OCI-LY3 (cell line): ENCODE measurements at regions not wholly inside any gene's neighbourhood (a gene's known extent, or its start where the extent isn't known, plus 50 kb on each side); places are given as distances from the start of the nearest gene placed in this dataset.

ENCODE experiments used
- H2AFZ ChIP-seq: fragments of 200-600, 300-600 bp; shearing (Covaris generic); 2 replicates; pipeline ENCODE4 v1.6.0; 2014; ENCODE audit warnings: antibody characterized with exemption, low read depth, low read length
- H3K27ac ChIP-seq: fragments of 200-600, 300-600 bp; sonication (generic); 2 replicates; pipeline ENCODE4 v1.5.1; 2014; ENCODE audit warnings: mild to moderate bottlenecking, low read length, moderate library complexity, mixed read lengths
- H3K27me3 ChIP-seq: fragments of 200-600, 300-600 bp; sonication (generic); 2 replicates; pipeline ENCODE4 v1.6.1; 2014; ENCODE audit warnings: low read depth, low read length, mixed read lengths
- H3K36me3 ChIP-seq: fragments of 200-600, 300-600 bp; sonication (generic); replicated peaks from 2 replicates; pipeline ENCODE3; 2014; ENCODE audit warnings: low read depth, low read length, mixed read lengths
- H3K4me1 ChIP-seq: fragments of 300-600, 200-600 bp; sonication (generic); 2 replicates; pipeline ENCODE4 v1.6.1; 2014; ENCODE audit warnings: low read length, mixed read lengths
- H3K4me2 ChIP-seq: fragments of 200-600, 300-600 bp; sonication (generic); 2 replicates; pipeline ENCODE4 v1.6.1; 2014; ENCODE audit warnings: low read length, mixed read lengths
- H3K4me3 ChIP-seq: fragments of 300-600, 200-600 bp; sonication (generic); 2 replicates; pipeline ENCODE4 v1.5.1; 2014; ENCODE audit warnings: antibody characterized with exemption, mild to moderate bottlenecking, low read length, moderate library complexity
- H3K79me2 ChIP-seq: fragments of 300-600, 200-600 bp; shearing (Covaris generic); 2 replicates; pipeline ENCODE4 v1.6.1; 2014; ENCODE audit warnings: mild to moderate bottlenecking, low read length, mixed read lengths
- H3K9ac ChIP-seq: fragments of 300-600, 200-600 bp; shearing (Covaris generic); 2 replicates; pipeline ENCODE4 v1.6.0; 2014; ENCODE audit warnings: mild to moderate bottlenecking, low read length, moderate library complexity
- H3K9me3 ChIP-seq: fragments of 200-600, 300-600 bp; shearing (Covaris generic); 2 replicates; pipeline ENCODE4 v1.6.1; 2014; ENCODE audit warnings: low read length, mixed read lengths; ENCODE audit not compliant: insufficient read depth
- H4K20me1 ChIP-seq: fragments of 200-600, 300-600 bp; sonication (generic); 2 replicates; pipeline ENCODE4 v1.6.1; 2016; ENCODE audit warnings: low read length, mixed read lengths; ENCODE audit not compliant: insufficient read depth
- CTCF ChIP-seq: fragments of 200-600, 300-600 bp; sonication (generic); IDR thresholded peaks from 2 replicates; pipeline ENCODE4 v1.5.1; 2014; ENCODE audit warnings: antibody characterized with exemption, low read length, low read depth
- EZH2phosphoT487 ChIP-seq: fragments of 200-600 bp; shearing (Covaris generic); IDR thresholded peaks from 2 replicates; pipeline ENCODE4 v1.6.1; 2018; ENCODE audit warnings: antibody characterized with exemption, mixed run types, low read depth

DNA sequence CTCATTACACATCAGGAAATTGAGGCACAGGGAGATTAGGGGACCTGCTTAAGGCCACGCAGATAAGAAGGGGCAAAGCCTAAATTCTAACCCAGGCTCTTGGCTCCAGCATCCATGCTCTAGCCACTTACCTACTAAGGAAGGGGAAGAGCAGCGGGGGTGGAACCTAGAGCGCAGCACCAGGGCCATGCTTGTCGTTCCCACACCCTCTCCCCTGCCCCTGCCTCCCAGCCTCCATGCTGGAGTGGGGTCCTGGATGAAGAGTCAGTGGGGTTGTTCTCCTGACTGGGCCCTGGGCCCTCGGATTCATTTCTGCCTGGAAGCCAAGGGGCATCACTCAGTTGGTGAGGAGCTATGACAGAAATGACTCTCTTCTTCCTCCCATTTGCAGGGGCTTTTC lies 133.3 kb downstream of the FOXD2 start:
- Histone ChIP-seq H3K4me3 (no peak overlapping the region), H2AFZ (no peak overlapping the region), H3K27ac (no peak overlapping the region), H3K36me3 (no peaks in the 10 kb centered on the region), H3K27me3 (no peaks in the 10 kb centered on the region), H3K9ac (no peak overlapping the region), H3K4me2 (no peak overlapping the region), H3K79me2 (no peaks in the 10 kb centered on the region), H4K20me1 (no peaks in the 10 kb centered on the region), H3K9me3 (no peaks in the 10 kb centered on the region), H3K4me1 (no peaks in the 10 kb centered on the region)
- TF ChIP-seq CTCF: no peak
- no peak for TF ChIP-seq EZH2phosphoT487

- Histone ChIP-seq H3K9me3 (no peaks in the 10 kb centered on the region), H4K20me1 (no peaks in the 10 kb centered on the region), H3K9ac (no peak overlapping the region), H3K4me2 (no peak overlapping the region), H3K4me3 (no peak overlapping the region), H3K36me3 (no peaks in the 10 kb centered on the region), H2AFZ (no peak overlapping the region), H3K79me2 (no peaks in the 10 kb centered on the region), H3K4me1 (no peaks in the 10 kb centered on the region), H3K27ac (no peak overlapping the region), H3K27me3 (no peaks in the 10 kb centered on the region)
- TF ChIP-seq EZH2phosphoT487 (no peak), CTCF (no peak)
Measured at GRCh38 chr1:47571952-47572351, 134.1 kb downstream of the FOXD2 start.

DNA sequence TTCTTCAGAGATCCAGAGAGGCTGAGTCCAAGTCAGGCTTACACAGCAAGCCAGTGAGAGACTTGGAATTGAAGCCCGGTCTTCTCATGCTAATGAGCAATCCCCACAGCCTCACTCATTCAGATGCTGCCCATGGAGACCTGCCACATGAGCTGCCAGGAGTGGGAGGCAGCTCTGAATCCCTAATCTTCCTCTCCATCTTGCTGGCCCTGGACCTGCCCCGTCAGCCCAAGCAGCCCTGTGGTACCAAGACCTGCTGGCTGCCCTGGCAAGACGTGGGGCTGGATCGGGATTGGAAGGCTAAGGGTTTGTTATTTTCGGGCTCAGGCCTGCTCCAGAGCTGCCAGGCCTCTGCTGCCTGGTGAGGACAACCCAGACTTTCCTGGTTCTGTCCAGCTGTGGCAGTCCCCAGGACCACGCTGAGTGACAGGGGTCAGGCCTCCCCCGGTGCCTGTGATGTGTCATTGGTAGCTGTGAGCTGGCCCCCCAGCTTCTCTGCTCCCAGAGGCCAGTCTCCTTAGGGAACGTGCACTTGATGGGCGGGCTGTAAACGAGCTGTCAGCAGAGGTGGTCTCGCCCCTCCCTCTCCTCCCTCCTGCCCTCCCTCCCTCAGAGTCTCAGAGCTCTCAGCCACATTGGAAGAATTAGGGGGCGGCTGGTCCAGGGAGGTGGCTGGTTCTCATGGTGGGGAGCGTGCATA lies 135.0 kb downstream of the FOXD2 start:
- no peak overlapping the region for H3K9ac ChIP-seq
- H3K4me3 ChIP-seq: no peak overlapping the region
- H3K27me3 ChIP-seq: no peaks in the 10 kb centered on the region
- no peaks in the 10 kb centered on the region for H3K79me2 ChIP-seq
- H4K20me1 ChIP-seq: no peaks in the 10 kb centered on the region
- no peak for TF ChIP-seq EZH2phosphoT487
- TF ChIP-seq CTCF: no peak
- no peaks in the 10 kb centered on the region for H3K9me3 ChIP-seq
- no peaks in the 10 kb centered on the region for H3K4me1 ChIP-seq
- no peak overlapping the region for H3K4me2 ChIP-seq
- no peaks in the 10 kb centered on the region for H3K36me3 ChIP-seq
- no peak overlapping the region for H3K27ac ChIP-seq
- no peak overlapping the region for H2AFZ ChIP-seq

GRCh38 chr1:47574451-47575165 lies 136.8 kb downstream of the FOXD2 start:
- H3K36me3 ChIP-seq: no peaks in the 10 kb centered on the region
- TF ChIP-seq EZH2phosphoT487 (no peak), CTCF (no peak)
- no peaks in the 10 kb centered on the region for H3K79me2 ChIP-seq
- H4K20me1 ChIP-seq: no peaks in the 10 kb centered on the region
- H3K4me1 ChIP-seq: no peaks in the 10 kb centered on the region
- H3K27me3 ChIP-seq: no peaks in the 10 kb centered on the region
- H3K4me3 ChIP-seq: no peak overlapping the region
- no peak overlapping the region for H3K4me2 ChIP-seq
- no peak overlapping the region for H3K27ac ChIP-seq
- H3K9ac ChIP-seq: no peak overlapping the region
- no peak overlapping the region for H2AFZ ChIP-seq
- no peaks in the 10 kb centered on the region for H3K9me3 ChIP-seq
